IMR-90 (cell line): ENCODE measurements at regions not wholly inside any gene's neighbourhood (a gene's known extent, or its start where the extent isn't known, plus 50 kb on each side); places are given as distances from the start of the nearest gene placed in this dataset.

Experiments used
- ATAC-seq: fragments of 200-7000 bp; cut with Tn5 transposase; 2 replicates; pipeline ENCODE4 v1.9.1; 2020; ENCODE audit warnings: low read depth, mild to moderate bottlenecking, moderate library complexity
- BruUV-seq: library from RNA; stranded (reverse); fragments of 400-500 nt; replicated peaks from 2 replicates; lab custom pipeline; 2021; lab: Mats Ljungman, UMichigan
- CTCF ChIA-PET: fragments of 300-600 bp; formaldehyde crosslinking; extraction: SDS; loops from one replicate; lab custom pipeline; 2021; ENCODE audit warnings: antibody characterized with exemption; lab: Yijun Ruan, JAX
- POLR2A ChIA-PET: fragments of 300-600 bp; sonication (Branson Sonifier 250); formaldehyde crosslinking; loops from one replicate; lab custom pipeline; 2022; ENCODE audit warnings: antibody characterized with exemption; ENCODE audit not compliant: unreplicated experiment; lab: Charles Lee
- DNase-seq: peaks from one replicate; pipeline ENCODE4 v3.0.0; 2013
- H2AFZ ChIP-seq: replicated peaks from 2 replicates; pipeline ENCODE3; 2013; ENCODE audit warnings: low read length, mild to moderate bottlenecking; ENCODE audit not compliant: poor library complexity
- H2AK5ac ChIP-seq: 2 replicates; pipeline ENCODE4 v1.6.1; 2013; ENCODE audit warnings: low read depth, low read length, inconsistent platforms
- H2AK9ac ChIP-seq: replicated peaks from 2 replicates; pipeline ENCODE3; 2013; ENCODE audit warnings: mild to moderate bottlenecking, low read depth, low read length, moderate library complexity; ENCODE audit not compliant: poor library complexity
- H2BK120ac ChIP-seq: 2 replicates; pipeline ENCODE4 v1.6.1; 2013; ENCODE audit warnings: low read depth, low read length, inconsistent platforms
- H2BK15ac ChIP-seq: 3 replicates; pipeline ENCODE4 v1.6.1; 2013; ENCODE audit warnings: low read depth, low read length, inconsistent platforms
- H2BK20ac ChIP-seq: 2 replicates; pipeline ENCODE4 v1.6.1; 2013; ENCODE audit warnings: low read depth, mild to moderate bottlenecking, inconsistent platforms, low read length, moderate library complexity
- H2BK5ac ChIP-seq: 2 replicates; pipeline ENCODE4 v1.6.1; 2013; ENCODE audit warnings: mild to moderate bottlenecking, low read depth, low read length, inconsistent platforms; ENCODE audit not compliant: poor library complexity, severe bottlenecking
- H3K14ac ChIP-seq: replicated peaks from 2 replicates; pipeline ENCODE4 v1.6.1; 2013; ENCODE audit warnings: low read depth, low read length, inconsistent platforms
- H3K18ac ChIP-seq: 2 replicates; pipeline ENCODE4 v1.6.1; 2013; ENCODE audit warnings: low read depth, low read length, control low read depth
- H3K23ac ChIP-seq: 2 replicates; pipeline ENCODE4 v1.6.1; 2013; ENCODE audit warnings: low read depth, low read length, inconsistent platforms
- H3K27ac ChIP-seq: 2 replicates; pipeline ENCODE4 v1.5.1; 2013; ENCODE audit warnings: mild to moderate bottlenecking, control low read depth, low read length; ENCODE audit not compliant: insufficient read depth
- H3K27me3 ChIP-seq: 2 replicates; pipeline ENCODE4 v1.6.1; 2013; ENCODE audit warnings: low read length; ENCODE audit not compliant: control insufficient read depth, insufficient read depth
- H3K36me3 ChIP-seq: 2 replicates; pipeline ENCODE4 v1.6.1; 2013; ENCODE audit warnings: low read length, mixed read lengths; ENCODE audit not compliant: control insufficient read depth, insufficient read depth
- H3K4ac ChIP-seq: 2 replicates; pipeline ENCODE4 v1.6.1; 2013; ENCODE audit warnings: low read depth, low read length, inconsistent platforms
- H3K4me1 ChIP-seq: 2 replicates; pipeline ENCODE4 v1.6.1; 2013; ENCODE audit warnings: low read length, mixed read lengths; ENCODE audit not compliant: control insufficient read depth, insufficient read depth
- H3K4me2 ChIP-seq: 2 replicates; pipeline ENCODE4 v1.6.1; 2013; ENCODE audit warnings: low read depth, mild to moderate bottlenecking, control low read depth, low read length, moderate library complexity
- H3K4me3 ChIP-seq: 2 replicates; pipeline ENCODE4 v1.5.1; 2013; ENCODE audit warnings: low read depth, mild to moderate bottlenecking, control low read depth, low read length, moderate library complexity; ENCODE audit not compliant: insufficient read depth
- H3K56ac ChIP-seq: 2 replicates; pipeline ENCODE4 v1.6.1; 2013; ENCODE audit warnings: low read length, inconsistent platforms; ENCODE audit not compliant: insufficient read depth; ENCODE audit errors: extremely low read depth
- H3K79me1 ChIP-seq, 2 experiments: 2 replicates each; pipeline ENCODE4 v1.6.1; 2013; ENCODE audit warnings: low read length in 2 of 2, inconsistent platforms in 1 of 2, low read depth in 1 of 2
- H3K9ac ChIP-seq: 2 replicates; pipeline ENCODE4 v1.6.1; 2013; ENCODE audit warnings: low read depth, low read length, control low read depth
- H3K9me1 ChIP-seq: 2 replicates; pipeline ENCODE4 v1.6.1; 2013; ENCODE audit warnings: low read length, inconsistent platforms; ENCODE audit not compliant: insufficient read depth
- H3K9me3 ChIP-seq: 2 replicates; pipeline ENCODE4 v1.6.1; 2013; ENCODE audit warnings: low read length; ENCODE audit not compliant: control insufficient read depth, insufficient read depth
- H4K20me1 ChIP-seq: 2 replicates; pipeline ENCODE4 v1.6.1; 2013; ENCODE audit warnings: low read length, inconsistent platforms; ENCODE audit not compliant: insufficient read depth
- H4K5ac ChIP-seq: 2 replicates; pipeline ENCODE4 v1.6.1; 2013; ENCODE audit warnings: mild to moderate bottlenecking, low read depth, low read length, control low read depth
- H4K8ac ChIP-seq, 2 experiments: 2 replicates each; pipeline ENCODE4 v1.6.1; 2013; ENCODE audit warnings: low read depth in 2 of 2, low read length in 2 of 2, control low read depth in 1 of 2, inconsistent platforms in 1 of 2
- H4K91ac ChIP-seq: 2 replicates; pipeline ENCODE4 v1.6.1; 2013; ENCODE audit warnings: low read depth, low read length, inconsistent platforms; ENCODE audit not compliant: insufficient read depth
- BHLHE40 ChIP-seq: fragments of 150-350 bp; IDR thresholded peaks from 2 replicates; pipeline ENCODE4 v1.6.1; 2016; ENCODE audit warnings: mild to moderate bottlenecking, low read depth, low read length
- CEBPB ChIP-seq: IDR thresholded peaks from 2 replicates; pipeline ENCODE4 v1.6.1; 2012; ENCODE audit warnings: low read depth, low read length, improper control_type of control experiment
- CHD1 ChIP-seq: IDR thresholded peaks from 2 replicates; pipeline ENCODE4 v1.6.1; 2012; ENCODE audit warnings: low read depth, low read length, improper control_type of control experiment
- FOS ChIP-seq: fragments of 150-350 bp; IDR thresholded peaks from 2 replicates; pipeline ENCODE4 v1.6.1; 2016; ENCODE audit warnings: low read depth, low read length
- MAFK ChIP-seq: IDR thresholded peaks from 2 replicates; pipeline ENCODE4 v1.6.1; 2012; ENCODE audit warnings: low read depth, low read length, improper control_type of control experiment
- MAZ ChIP-seq: IDR thresholded peaks from 2 replicates; pipeline ENCODE4 v1.6.1; 2012; ENCODE audit warnings: low read depth, mild to moderate bottlenecking, low read length, improper control_type of control experiment, moderate library complexity, borderline replicate concordance
- MXI1 ChIP-seq: IDR thresholded peaks from 2 replicates; pipeline ENCODE4 v1.6.1; 2012; ENCODE audit warnings: low read depth, mild to moderate bottlenecking, low read length, moderate library complexity, borderline replicate concordance
- NFE2L2 ChIP-seq: fragments of 150-350 bp; IDR thresholded peaks from 2 replicates; pipeline ENCODE4 v1.6.1; 2016; ENCODE audit warnings: low read depth, mild to moderate bottlenecking, low read length
- POLR2A ChIP-seq: IDR thresholded peaks from 2 replicates; pipeline ENCODE4 v1.6.1; 2012; ENCODE audit warnings: mild to moderate bottlenecking, low read depth, low read length
- RAD21 ChIP-seq: IDR thresholded peaks from 2 replicates; pipeline ENCODE4 v1.6.1; 2012; ENCODE audit warnings: low read length, improper control_type of control experiment
- RCOR1 ChIP-seq: IDR thresholded peaks from 2 replicates; pipeline ENCODE4 v1.6.1; 2012; ENCODE audit warnings: mild to moderate bottlenecking, low read length, improper control_type of control experiment; ENCODE audit not compliant: insufficient replicate concordance
- RFX5 ChIP-seq: IDR thresholded peaks from 2 replicates; pipeline ENCODE4 v1.8.0; 2012; ENCODE audit warnings: low read depth, mild to moderate bottlenecking, low read length, moderate library complexity
- SMC3 ChIP-seq: fragments of 150-350 bp; IDR thresholded peaks from 2 replicates; pipeline ENCODE4 v1.6.1; 2016; ENCODE audit warnings: low read depth, mild to moderate bottlenecking, antibody characterized with exemption, low read length, moderate library complexity
- WGBS, 2 experiments: methylation state at CpG; one replicate each; pipeline versions ENCODE4 v1.1.5 to v1.1.7; 2013; ENCODE audit warnings: missing lambda C conversion rate in 2 of 2; ENCODE audit not compliant: insufficient read length in 1 of 2; ENCODE audit errors: extremely low coverage in 2 of 2; 5-methylcytosine and 5-hydroxymethylcytosine counted together
- dilution Hi-C: fragments of 300-500 bp; cut with HindIII; formaldehyde crosslinking; loops from one replicate; pipeline ENCODE4 v1.14.3; 2018; ENCODE audit warnings: low sequenced_read_pairs; ENCODE audit not compliant: unreplicated experiment
- in situ Hi-C: fragments of 300-500 bp; cut with MboI; formaldehyde crosslinking; loops from 3 replicates; pipeline ENCODE4 v1.14.3; 2019; ENCODE audit warnings: low sequenced_read_pairs, inconsistent platforms, mixed read lengths
- intact Hi-C: fragments of 100-400 bp; cut with micrococcal nuclease; formaldehyde crosslinking; loops from 2 replicates; pipeline ENCODE4 v1.10.0; 2022
- TF ChIP-seq, protein P1 (sequence below): conservative IDR thresholded peaks from 2 replicates; pipeline ENCODE4 v1.5.1; 2012; ENCODE audit warnings: mild to moderate bottlenecking, low read depth, low read length, improper control_type of control experiment
- TF ChIP-seq, protein P2 (sequence below): fragments of 150-350 bp; IDR thresholded peaks from 2 replicates; pipeline ENCODE4 v1.6.1; 2017; ENCODE audit warnings: mild to moderate bottlenecking, antibody characterized with exemption, low read length, low read depth
- TF ChIP-seq, protein P3 (sequence below): fragments of 150-350 bp; IDR thresholded peaks from 2 replicates; pipeline ENCODE4 v1.6.1; 2016; ENCODE audit warnings: low read depth, mild to moderate bottlenecking, low read length, moderate library complexity, borderline replicate concordance

DNA sequence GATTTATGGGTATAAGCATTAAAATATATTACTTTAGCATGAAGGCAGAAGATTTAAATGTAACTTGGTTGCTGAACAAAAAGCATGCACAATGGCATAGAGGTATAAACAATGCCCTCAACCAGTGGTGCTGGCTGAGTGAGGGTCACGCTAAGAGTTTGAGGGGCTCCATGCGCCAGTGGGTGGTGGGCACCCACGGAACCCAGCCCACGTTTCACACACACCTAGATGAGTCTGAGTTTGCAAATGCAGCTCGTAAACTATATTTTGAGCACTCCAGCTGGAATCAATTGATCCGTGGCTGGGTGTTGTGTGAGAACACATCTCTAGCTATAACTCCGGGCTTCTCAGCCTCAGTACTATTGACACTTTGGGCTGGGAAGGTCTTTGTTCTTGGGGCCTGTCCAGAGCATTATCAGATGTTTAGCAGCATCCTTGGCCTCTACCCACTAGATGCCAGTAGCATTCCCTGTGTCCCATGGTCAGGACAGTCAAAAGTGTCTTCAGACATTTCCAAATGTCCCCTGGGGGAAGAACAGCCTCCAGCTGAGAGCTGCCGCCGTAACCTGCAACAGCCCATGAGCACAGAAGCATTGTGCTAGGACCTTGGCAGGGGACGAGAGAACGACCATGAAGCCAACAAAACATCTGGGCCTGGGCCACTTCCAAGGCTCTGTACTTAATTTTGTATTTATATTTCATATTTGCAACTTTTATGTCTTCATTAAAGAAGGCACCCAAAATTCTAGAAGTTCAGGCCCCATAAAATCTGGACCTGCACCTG, 108.1 kb upstream of the SOX1 start:
- no peaks in the 10 kb centered on the region for H3K4me1 ChIP-seq
- intact Hi-C loops: no loop called here
- in situ Hi-C loops: no loop called here
- H2BK20ac ChIP-seq: no peak overlapping the region
- no peak overlapping the region for H4K5ac ChIP-seq
- H2BK5ac ChIP-seq: no peak overlapping the region
- no peak overlapping the region for H3K9ac ChIP-seq
- no peak overlapping the region for H3K18ac ChIP-seq
- no peaks in the 10 kb centered on the region for H3K9me1 ChIP-seq
- no peak overlapping the region for H2AK9ac ChIP-seq
- H4K8ac ChIP-seq: no peak overlapping the region
- H4K91ac ChIP-seq: no peak overlapping the region
- WGBS, 2 experiments: 40% methylated on average over 1 of the region's 11 CpGs; no CpG with 5 or more reads in 1 of the 2 experiments
- H2BK15ac ChIP-seq: no peak overlapping the region
- no peaks in the 10 kb centered on the region for H3K79me1 ChIP-seq
- CTCF ChIA-PET: no interaction called here
- no peak for TF ChIP-seq BHLHE40
- no peak for TF ChIP-seq RFX5
- TF ChIP-seq CEBPB: no peak
- no peak for TF ChIP-seq FOS
- TF ChIP-seq, protein P1, sequence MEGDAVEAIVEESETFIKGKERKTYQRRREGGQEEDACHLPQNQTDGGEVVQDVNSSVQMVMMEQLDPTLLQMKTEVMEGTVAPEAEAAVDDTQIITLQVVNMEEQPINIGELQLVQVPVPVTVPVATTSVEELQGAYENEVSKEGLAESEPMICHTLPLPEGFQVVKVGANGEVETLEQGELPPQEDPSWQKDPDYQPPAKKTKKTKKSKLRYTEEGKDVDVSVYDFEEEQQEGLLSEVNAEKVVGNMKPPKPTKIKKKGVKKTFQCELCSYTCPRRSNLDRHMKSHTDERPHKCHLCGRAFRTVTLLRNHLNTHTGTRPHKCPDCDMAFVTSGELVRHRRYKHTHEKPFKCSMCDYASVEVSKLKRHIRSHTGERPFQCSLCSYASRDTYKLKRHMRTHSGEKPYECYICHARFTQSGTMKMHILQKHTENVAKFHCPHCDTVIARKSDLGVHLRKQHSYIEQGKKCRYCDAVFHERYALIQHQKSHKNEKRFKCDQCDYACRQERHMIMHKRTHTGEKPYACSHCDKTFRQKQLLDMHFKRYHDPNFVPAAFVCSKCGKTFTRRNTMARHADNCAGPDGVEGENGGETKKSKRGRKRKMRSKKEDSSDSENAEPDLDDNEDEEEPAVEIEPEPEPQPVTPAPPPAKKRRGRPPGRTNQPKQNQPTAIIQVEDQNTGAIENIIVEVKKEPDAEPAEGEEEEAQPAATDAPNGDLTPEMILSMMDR: no peak
- TF ChIP-seq, protein P2, sequence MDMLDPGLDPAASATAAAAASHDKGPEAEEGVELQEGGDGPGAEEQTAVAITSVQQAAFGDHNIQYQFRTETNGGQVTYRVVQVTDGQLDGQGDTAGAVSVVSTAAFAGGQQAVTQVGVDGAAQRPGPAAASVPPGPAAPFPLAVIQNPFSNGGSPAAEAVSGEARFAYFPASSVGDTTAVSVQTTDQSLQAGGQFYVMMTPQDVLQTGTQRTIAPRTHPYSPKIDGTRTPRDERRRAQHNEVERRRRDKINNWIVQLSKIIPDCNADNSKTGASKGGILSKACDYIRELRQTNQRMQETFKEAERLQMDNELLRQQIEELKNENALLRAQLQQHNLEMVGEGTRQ: no peak
- TF ChIP-seq, protein P3, sequence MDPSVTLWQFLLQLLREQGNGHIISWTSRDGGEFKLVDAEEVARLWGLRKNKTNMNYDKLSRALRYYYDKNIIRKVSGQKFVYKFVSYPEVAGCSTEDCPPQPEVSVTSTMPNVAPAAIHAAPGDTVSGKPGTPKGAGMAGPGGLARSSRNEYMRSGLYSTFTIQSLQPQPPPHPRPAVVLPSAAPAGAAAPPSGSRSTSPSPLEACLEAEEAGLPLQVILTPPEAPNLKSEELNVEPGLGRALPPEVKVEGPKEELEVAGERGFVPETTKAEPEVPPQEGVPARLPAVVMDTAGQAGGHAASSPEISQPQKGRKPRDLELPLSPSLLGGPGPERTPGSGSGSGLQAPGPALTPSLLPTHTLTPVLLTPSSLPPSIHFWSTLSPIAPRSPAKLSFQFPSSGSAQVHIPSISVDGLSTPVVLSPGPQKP: no peak
- TF ChIP-seq MAFK: no peak
- TF ChIP-seq RAD21: no peak
- TF ChIP-seq RCOR1: no peak
- no peak for TF ChIP-seq MXI1
- no peak for TF ChIP-seq POLR2A
- TF ChIP-seq SMC3: no peak
- no peak for TF ChIP-seq NFE2L2
- no peak for TF ChIP-seq CHD1
- no peak for TF ChIP-seq MAZ
- H2AK5ac ChIP-seq: no peak overlapping the region
- H3K4me3 ChIP-seq: no peak overlapping the region
- no peaks in the 10 kb centered on the region; the same call in 1 of the 2 replicates for H4K20me1 ChIP-seq
- no peak overlapping the region for H3K14ac ChIP-seq
- BruUV-seq: no TSS peak
- no peak overlapping the region for H3K27ac ChIP-seq
- H3K4ac ChIP-seq: no peak overlapping the region
- POLR2A ChIA-PET: no interaction called here
- H3K4me2 ChIP-seq: no peak overlapping the region
- dilution Hi-C loops: no loop called here
- DNase-seq: no peak
- ATAC-seq: no peak
- peaks cover 39% of the 10 kb centered on the region for H3K9me3 ChIP-seq
- no peak overlapping the region for H3K23ac ChIP-seq
- no peak overlapping the region for H3K56ac ChIP-seq
- H3K27me3 ChIP-seq: no peaks in the 10 kb centered on the region
- no peak overlapping the region for H2BK120ac ChIP-seq
- no peak overlapping the region for H2AFZ ChIP-seq
- no peaks in the 10 kb centered on the region for H3K36me3 ChIP-seq
